ENCODE measurements at regions not wholly inside any gene's neighbourhood (a gene's known extent, or its start where the extent isn't known, plus 50 kb on each side); places are given as distances from the start of the nearest gene placed in this dataset.

GRCh38 chr20:6674831-6675230, 92.7 kb upstream of the BMP2 start:
- Histone ChIP-seq H3K79me2 (ENCODE audit: insufficient read depth, low read length) (no peaks in the 10 kb centered on the region), H3K4me1 (ENCODE audit: insufficient read depth, low read length) (no peaks in the 10 kb centered on the region), H3K9ac (ENCODE audit: low read length) (no peak overlapping the region), H3K9me3 (ENCODE audit: insufficient read depth, low read depth, low read length) (no peaks in the 10 kb centered on the region), H3K27ac (ENCODE audit: low read depth, low read length) (no peak overlapping the region), H3K4me2 (ENCODE audit: low read length) (no peak overlapping the region), H3K36me3 (ENCODE audit: insufficient read depth, low read length) (no peaks in the 10 kb centered on the region), H2AFZ (ENCODE audit: low read depth, low read length) (no peak overlapping the region), H3K4me3 (ENCODE audit: insufficient read depth, low read depth, low read length) (no peak overlapping the region), H3K27me3 (ENCODE audit: insufficient read depth, low read length) (no peaks in the 10 kb centered on the region), H4K20me1 (ENCODE audit: insufficient read depth, low read length) (no peaks in the 10 kb centered on the region)
- no peaks in the 10 kb centered on the region for H3K36me3 Mint-ChIP-seq (ENCODE audit: low read depth, unreplicated experiment)
- H3K4me1 Mint-ChIP-seq (ENCODE audit: low read depth, unreplicated experiment): peaks cover 2% of the 10 kb centered on the region
- no peak overlapping the region for H3K4me3 Mint-ChIP-seq (ENCODE audit: unreplicated experiment)
- no peak for DNase-seq (ENCODE audit: low read depth)
- FAIRE-seq: no peak
- TF ChIP-seq CTCF (IDR thresholded peaks at IDR 0.05; ENCODE audit: insufficient read depth, low read depth, low read length) (no peak), EZH2 (IDR thresholded peaks at IDR 0.05; ENCODE audit: insufficient read depth, low read length) (no peak)
- H3K27me3 Mint-ChIP-seq (ENCODE audit: low read depth, unreplicated experiment): peaks cover 5% of the 10 kb centered on the region
- no peak overlapping the region for H3K27ac Mint-ChIP-seq (ENCODE audit: unreplicated experiment)
- H3K9me3 Mint-ChIP-seq (ENCODE audit: unreplicated experiment): no peaks in the 10 kb centered on the region

DNA sequence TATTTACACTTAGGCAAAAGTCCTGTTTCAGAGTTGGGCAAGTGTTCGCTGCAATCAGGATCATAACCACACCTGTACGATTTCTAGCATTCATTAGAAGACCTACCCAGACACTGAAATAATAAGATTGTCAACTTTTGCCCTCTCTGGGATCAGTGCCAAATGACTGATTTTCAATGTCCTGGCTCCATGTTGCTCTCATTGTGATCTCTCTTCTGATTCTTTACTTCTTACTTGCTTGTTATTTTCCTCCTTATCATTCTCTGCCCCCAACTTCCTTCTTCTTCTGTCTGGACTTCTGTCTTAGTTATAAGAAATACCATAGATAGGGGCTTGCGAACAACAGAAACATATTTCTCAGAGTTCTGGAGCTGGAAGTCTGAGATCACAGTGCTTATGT, 94.4 kb upstream of the BMP2 start:
- H3K4me1 Mint-ChIP-seq (ENCODE audit: low read depth, unreplicated experiment): peaks cover 2% of the 10 kb centered on the region
- H3K36me3 ChIP-seq (ENCODE audit: insufficient read depth, low read length): no peaks in the 10 kb centered on the region
- no peaks in the 10 kb centered on the region for H3K9me3 Mint-ChIP-seq (ENCODE audit: unreplicated experiment)
- no peak overlapping the region for H2AFZ ChIP-seq (ENCODE audit: low read depth, low read length)
- FAIRE-seq: no peak
- no peaks in the 10 kb centered on the region for H4K20me1 ChIP-seq (ENCODE audit: insufficient read depth, low read length)
- H3K4me1 ChIP-seq (ENCODE audit: insufficient read depth, low read length): no peaks in the 10 kb centered on the region
- no peak overlapping the region for H3K27ac Mint-ChIP-seq (ENCODE audit: unreplicated experiment)
- H3K4me3 Mint-ChIP-seq (ENCODE audit: unreplicated experiment): no peak overlapping the region
- peaks cover 5% of the 10 kb centered on the region for H3K27me3 Mint-ChIP-seq (ENCODE audit: low read depth, unreplicated experiment)
- H3K36me3 Mint-ChIP-seq (ENCODE audit: low read depth, unreplicated experiment): no peaks in the 10 kb centered on the region
- no peaks in the 10 kb centered on the region for H3K27me3 ChIP-seq (ENCODE audit: insufficient read depth, low read length)
- no peak overlapping the region for H3K4me2 ChIP-seq (ENCODE audit: low read length)
- no peak overlapping the region for H3K27ac ChIP-seq (ENCODE audit: low read depth, low read length)
- no peak overlapping the region for H3K9ac ChIP-seq (ENCODE audit: low read length)
- no peak for DNase-seq (ENCODE audit: low read depth)
- H3K9me3 ChIP-seq (ENCODE audit: insufficient read depth, low read depth, low read length): peaks cover 3% of the 10 kb centered on the region
- TF ChIP-seq CTCF (IDR thresholded peaks at IDR 0.05; ENCODE audit: insufficient read depth, low read depth, low read length) (no peak), EZH2 (IDR thresholded peaks at IDR 0.05; ENCODE audit: insufficient read depth, low read length) (no peak)
- H3K79me2 ChIP-seq (ENCODE audit: insufficient read depth, low read length): no peaks in the 10 kb centered on the region
- no peak overlapping the region for H3K4me3 ChIP-seq (ENCODE audit: insufficient read depth, low read depth, low read length)

- Histone ChIP-seq H2AFZ (ENCODE audit: low read depth, low read length) (no peak overlapping the region), H3K27ac (ENCODE audit: low read depth, low read length) (no peak overlapping the region), H3K4me1 (ENCODE audit: insufficient read depth, low read length) (no peaks in the 10 kb centered on the region), H3K4me3 (ENCODE audit: insufficient read depth, low read depth, low read length) (no peak overlapping the region), H3K36me3 (ENCODE audit: insufficient read depth, low read length) (no peaks in the 10 kb centered on the region), H3K4me2 (ENCODE audit: low read length) (no peak overlapping the region), H3K9ac (ENCODE audit: low read length) (no peak overlapping the region), H3K27me3 (ENCODE audit: insufficient read depth, low read length) (no peaks in the 10 kb centered on the region), H3K79me2 (ENCODE audit: insufficient read depth, low read length) (no peaks in the 10 kb centered on the region), H4K20me1 (ENCODE audit: insufficient read depth, low read length) (no peaks in the 10 kb centered on the region), H3K9me3 (ENCODE audit: insufficient read depth, low read depth, low read length) (peaks cover 3% of the 10 kb centered on the region)
- DNase-seq (ENCODE audit: low read depth) (no peak), FAIRE-seq (no peak)
- Mint-ChIP-seq H3K36me3 (ENCODE audit: low read depth, unreplicated experiment) (no peaks in the 10 kb centered on the region), H3K4me3 (ENCODE audit: unreplicated experiment) (no peak overlapping the region), H3K27ac (ENCODE audit: unreplicated experiment) (no peak overlapping the region), H3K4me1 (ENCODE audit: low read depth, unreplicated experiment) (peaks cover 2% of the 10 kb centered on the region), H3K9me3 (ENCODE audit: unreplicated experiment) (no peaks in the 10 kb centered on the region), H3K27me3 (ENCODE audit: low read depth, unreplicated experiment) (peaks cover 5% of the 10 kb centered on the region)
- TF ChIP-seq CTCF (IDR thresholded peaks at IDR 0.05; ENCODE audit: insufficient read depth, low read depth, low read length) (no peak), EZH2 (IDR thresholded peaks at IDR 0.05; ENCODE audit: insufficient read depth, low read length) (no peak)
Measured at GRCh38 chr20:6671829-6672228, 95.7 kb upstream of the BMP2 start.

Measured in astrocyte (in vitro differentiated cells and primary cell).